ENCODE measurements at regions not wholly inside any gene's neighbourhood (a gene's known extent, or its start where the extent isn't known, plus 50 kb on each side); places are given as distances from the start of the nearest gene placed in this dataset.
A peak's percentile ranks its signal among the peaks of the same experiment; 100 is the strongest.

- TF ChIP-seq CTCF (IDR thresholded peaks at IDR 0.05) (no peak), POLR2AphosphoS5 (IDR thresholded peaks at IDR 0.05) (peak; percentile 13)
Observed at GRCh38 chr7:114088470-114088940, 169.7 kb upstream of the PPP1R3A start.
